Astrocyte (in vitro differentiated cells and primary cell): ENCODE measurements at regions not wholly inside any gene's neighbourhood (a gene's known extent, or its start where the extent isn't known, plus 50 kb on each side); places are given as distances from the start of the nearest gene placed in this dataset.

ENCODE experiments used
- DNase-seq: peaks from one replicate; pipeline ENCODE4 v3.0.0-alpha.2; 2010; ENCODE audit warnings: low read depth
- FAIRE-seq: peaks from 2 replicates; lab custom pipeline; 2011; peaks lifted over from hg19 to GRCh38; lab: Jason Lieb, UNC
- H2AFZ ChIP-seq: 2 replicates; pipeline ENCODE4 v1.6.0; 2012; ENCODE audit warnings: low read depth, low read length, inconsistent platforms
- H3K27ac ChIP-seq: 2 replicates; pipeline ENCODE4 v1.5.1; 2011; ENCODE audit warnings: low read depth, low read length, inconsistent platforms
- H3K27me3 ChIP-seq: 2 replicates; pipeline ENCODE4 v1.6.0; 2011; ENCODE audit warnings: low read length, inconsistent platforms; ENCODE audit not compliant: insufficient read depth
- H3K36me3 ChIP-seq: 2 replicates; pipeline ENCODE4 v1.5.1; 2011; ENCODE audit warnings: low read length, inconsistent platforms; ENCODE audit not compliant: insufficient read depth
- H3K4me1 ChIP-seq: 2 replicates; pipeline ENCODE4 v1.5.1; 2011; ENCODE audit warnings: low read length, inconsistent platforms; ENCODE audit not compliant: insufficient read depth
- H3K4me2 ChIP-seq: 2 replicates; pipeline ENCODE4 v1.6.0; 2012; ENCODE audit warnings: low read length, inconsistent platforms
- H3K4me3 ChIP-seq: 2 replicates; pipeline ENCODE4 v1.5.1; 2011; ENCODE audit warnings: low read depth, mild to moderate bottlenecking, low read length, inconsistent platforms; ENCODE audit not compliant: insufficient read depth
- H3K79me2 ChIP-seq: 2 replicates; pipeline ENCODE4 v1.6.0; 2012; ENCODE audit warnings: mild to moderate bottlenecking, low read length, inconsistent platforms; ENCODE audit not compliant: insufficient read depth
- H3K9ac ChIP-seq: 2 replicates; pipeline ENCODE4 v1.6.0; 2012; ENCODE audit warnings: mild to moderate bottlenecking, low read length, inconsistent platforms
- H3K9me3 ChIP-seq: 2 replicates; pipeline ENCODE4 v1.5.1; 2012; ENCODE audit warnings: low read depth, mild to moderate bottlenecking, low read length, inconsistent platforms; ENCODE audit not compliant: insufficient read depth
- H4K20me1 ChIP-seq: 2 replicates; pipeline ENCODE4 v1.6.0; 2012; ENCODE audit warnings: low read length, inconsistent platforms; ENCODE audit not compliant: insufficient read depth
- H3K27ac Mint-ChIP-seq: one replicate; pipeline ENCODE4 v1.8.0; 2021; ENCODE audit warnings: mild to moderate bottlenecking, mixed read lengths; ENCODE audit not compliant: unreplicated experiment
- H3K27me3 Mint-ChIP-seq: one replicate; pipeline ENCODE4 v1.8.0; 2021; ENCODE audit warnings: low read depth, mixed read lengths; ENCODE audit not compliant: unreplicated experiment
- H3K36me3 Mint-ChIP-seq: one replicate; pipeline ENCODE4 v1.8.0; 2021; ENCODE audit warnings: low read depth, mixed read lengths; ENCODE audit not compliant: unreplicated experiment
- H3K4me1 Mint-ChIP-seq: one replicate; pipeline ENCODE4 v1.8.0; 2021; ENCODE audit warnings: low read depth, mixed read lengths; ENCODE audit not compliant: unreplicated experiment
- H3K4me3 Mint-ChIP-seq: one replicate; pipeline ENCODE4 v1.8.0; 2021; ENCODE audit warnings: mild to moderate bottlenecking, moderate library complexity, mixed read lengths; ENCODE audit not compliant: unreplicated experiment
- H3K9me3 Mint-ChIP-seq: one replicate; pipeline ENCODE4 v1.8.0; 2021; ENCODE audit warnings: mild to moderate bottlenecking, mixed read lengths; ENCODE audit not compliant: unreplicated experiment
- CTCF ChIP-seq: IDR thresholded peaks from 2 replicates; pipeline ENCODE4 v1.5.1; 2011; ENCODE audit warnings: low read depth, mild to moderate bottlenecking, inconsistent platforms, low read length, moderate library complexity; ENCODE audit not compliant: insufficient read depth
- EZH2 ChIP-seq: IDR thresholded peaks from 2 replicates; pipeline ENCODE4 v1.6.1; 2012; ENCODE audit warnings: mild to moderate bottlenecking, low read length, inconsistent platforms; ENCODE audit not compliant: insufficient read depth

GRCh38 chr4:11196927-11197522 lies 231.7 kb downstream of the HS3ST1 start:
- H3K27me3 ChIP-seq = no peaks in the 10 kb centered on the region
- FAIRE-seq (no peak), DNase-seq (peak; percentile 4)
- no peak overlapping the region for H3K9ac ChIP-seq
- no peaks in the 10 kb centered on the region for H3K9me3 Mint-ChIP-seq
- H3K36me3 ChIP-seq = no peaks in the 10 kb centered on the region
- no peaks in the 10 kb centered on the region for H3K4me1 ChIP-seq
- H3K79me2 ChIP-seq = no peaks in the 10 kb centered on the region
- no peaks in the 10 kb centered on the region for H4K20me1 ChIP-seq
- no peak overlapping the region for H3K4me2 ChIP-seq
- H3K4me3 Mint-ChIP-seq = no peak overlapping the region
- H2AFZ ChIP-seq = no peak overlapping the region
- no peaks in the 10 kb centered on the region for H3K9me3 ChIP-seq
- TF ChIP-seq EZH2 = no peak
- no peak for TF ChIP-seq CTCF
- no peak overlapping the region for H3K27ac Mint-ChIP-seq
- no peak overlapping the region for H3K4me3 ChIP-seq
- H3K4me1 Mint-ChIP-seq = peaks cover 23% of the 10 kb centered on the region
- no peaks in the 10 kb centered on the region for H3K36me3 Mint-ChIP-seq
- H3K27ac ChIP-seq = no peak overlapping the region
- no peaks in the 10 kb centered on the region for H3K27me3 Mint-ChIP-seq

- no peak overlapping the region for H3K27ac ChIP-seq
- no peak for FAIRE-seq
- peaks cover 6% of the 10 kb centered on the region for H3K27me3 Mint-ChIP-seq
- H3K27me3 ChIP-seq = no peaks in the 10 kb centered on the region
- H3K36me3 ChIP-seq = no peaks in the 10 kb centered on the region
- no peaks in the 10 kb centered on the region for H3K79me2 ChIP-seq
- no peak overlapping the region for H3K9ac ChIP-seq
- no peaks in the 10 kb centered on the region for H3K36me3 Mint-ChIP-seq
- H3K4me1 Mint-ChIP-seq = peaks cover 30% of the 10 kb centered on the region
- H3K4me2 ChIP-seq = no peak overlapping the region
- peaks cover 2% of the 10 kb centered on the region for H3K9me3 Mint-ChIP-seq
- H2AFZ ChIP-seq = no peak overlapping the region
- peak; percentile 51 for DNase-seq
- H3K4me3 ChIP-seq = no peak overlapping the region
- no peak overlapping the region for H3K4me3 Mint-ChIP-seq
- no peaks in the 10 kb centered on the region for H3K4me1 ChIP-seq
- H3K9me3 ChIP-seq = no peaks in the 10 kb centered on the region
- no peak for TF ChIP-seq EZH2
- no peak for TF ChIP-seq CTCF
- no peak overlapping the region for H3K27ac Mint-ChIP-seq
- H4K20me1 ChIP-seq = no peaks in the 10 kb centered on the region
Observed at GRCh38 chr4:11194431-11194830, 234.3 kb downstream of the HS3ST1 start.

- Histone ChIP-seq H3K4me3 (no peak overlapping the region), H3K27ac (no peak overlapping the region), H4K20me1 (no peaks in the 10 kb centered on the region), H3K9ac (no peak overlapping the region), H3K4me1 (no peaks in the 10 kb centered on the region), H2AFZ (no peak overlapping the region), H3K27me3 (no peaks in the 10 kb centered on the region), H3K36me3 (no peaks in the 10 kb centered on the region), H3K79me2 (no peaks in the 10 kb centered on the region), H3K9me3 (no peaks in the 10 kb centered on the region), H3K4me2 (no peak overlapping the region)
- Mint-ChIP-seq H3K27me3 (peaks cover 10% of the 10 kb centered on the region), H3K4me3 (no peak overlapping the region), H3K36me3 (no peaks in the 10 kb centered on the region), H3K27ac (no peak overlapping the region), H3K4me1 (peaks cover 8% of the 10 kb centered on the region), H3K9me3 (peaks cover 2% of the 10 kb centered on the region)
- DNase-seq = peak; percentile 2
- no peak for TF ChIP-seq CTCF
- no peak for TF ChIP-seq EZH2
- FAIRE-seq = no peak
Observed at GRCh38 chr4:11189756-11190155, 238.9 kb downstream of the HS3ST1 start.
